ENCODE measurements at regions not wholly inside any gene's neighbourhood (a gene's known extent, or its start where the extent isn't known, plus 50 kb on each side); places are given as distances from the start of the nearest gene placed in this dataset.
"Not testable (repeated sequence)": the region's sequence is repeated elsewhere in the genome, so short reads cannot be mapped to it uniquely, and the experiment has no call there.

DNA sequence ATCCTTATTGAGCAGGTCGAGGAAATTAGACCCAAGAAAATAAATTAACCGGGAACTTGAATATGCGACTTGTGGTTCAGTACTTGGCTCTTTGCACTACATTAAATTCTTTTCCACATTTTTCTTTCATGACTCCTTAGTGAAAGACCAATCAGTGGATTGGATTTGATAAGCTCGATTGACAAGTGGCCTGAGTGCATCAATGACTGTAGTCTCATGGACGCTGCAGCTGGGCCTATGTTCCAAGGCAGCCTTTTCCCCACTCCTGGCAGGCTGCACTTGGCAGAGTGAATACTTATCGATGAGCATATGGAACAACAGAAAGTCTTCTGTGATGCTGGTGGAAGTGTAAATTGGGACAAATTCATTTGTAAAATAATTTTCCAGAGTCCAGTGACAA lies 210.8 kb upstream of the EXOC2 start:
- no peak for DNase-seq (ENCODE audit: low read depth in 2 of 2)

DNA sequence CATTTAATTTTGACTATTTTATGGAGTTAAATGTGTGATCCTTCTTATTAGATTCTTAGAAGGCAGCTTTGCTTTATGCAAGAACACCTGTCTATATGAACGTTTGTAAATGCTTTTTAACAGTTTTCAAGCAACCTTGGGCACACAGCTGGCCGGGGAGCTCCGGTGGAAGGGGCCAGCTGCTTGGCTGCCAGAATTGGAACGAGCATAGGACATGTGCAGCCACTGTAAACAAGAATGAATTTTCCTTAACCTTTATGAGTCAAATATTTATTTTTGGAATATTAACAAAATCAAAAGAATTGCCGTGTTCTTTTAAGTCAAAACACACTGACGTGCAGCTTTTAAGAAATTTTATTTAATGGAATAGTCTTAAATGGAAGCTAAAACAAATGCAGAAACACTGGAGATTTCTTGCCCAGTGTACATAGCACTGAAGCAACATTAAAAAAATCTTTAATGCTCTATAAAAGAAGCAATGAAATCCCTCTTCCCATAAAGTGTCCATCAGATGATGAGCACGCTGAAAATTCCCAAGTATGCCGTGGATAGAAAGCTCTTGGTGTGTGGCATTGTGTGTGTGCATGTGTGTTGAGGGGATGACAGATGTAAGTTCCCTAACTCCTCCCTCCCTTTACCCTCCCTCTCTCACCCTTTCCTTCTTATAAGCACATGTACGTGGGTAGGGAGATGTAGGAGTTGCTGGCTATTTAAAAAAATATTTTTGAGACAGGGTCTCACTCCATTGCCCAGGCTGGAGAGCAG lies 208.9 kb upstream of the EXOC2 start:
- no peak for DNase-seq (ENCODE audit: low read depth in 2 of 2)

DNA sequence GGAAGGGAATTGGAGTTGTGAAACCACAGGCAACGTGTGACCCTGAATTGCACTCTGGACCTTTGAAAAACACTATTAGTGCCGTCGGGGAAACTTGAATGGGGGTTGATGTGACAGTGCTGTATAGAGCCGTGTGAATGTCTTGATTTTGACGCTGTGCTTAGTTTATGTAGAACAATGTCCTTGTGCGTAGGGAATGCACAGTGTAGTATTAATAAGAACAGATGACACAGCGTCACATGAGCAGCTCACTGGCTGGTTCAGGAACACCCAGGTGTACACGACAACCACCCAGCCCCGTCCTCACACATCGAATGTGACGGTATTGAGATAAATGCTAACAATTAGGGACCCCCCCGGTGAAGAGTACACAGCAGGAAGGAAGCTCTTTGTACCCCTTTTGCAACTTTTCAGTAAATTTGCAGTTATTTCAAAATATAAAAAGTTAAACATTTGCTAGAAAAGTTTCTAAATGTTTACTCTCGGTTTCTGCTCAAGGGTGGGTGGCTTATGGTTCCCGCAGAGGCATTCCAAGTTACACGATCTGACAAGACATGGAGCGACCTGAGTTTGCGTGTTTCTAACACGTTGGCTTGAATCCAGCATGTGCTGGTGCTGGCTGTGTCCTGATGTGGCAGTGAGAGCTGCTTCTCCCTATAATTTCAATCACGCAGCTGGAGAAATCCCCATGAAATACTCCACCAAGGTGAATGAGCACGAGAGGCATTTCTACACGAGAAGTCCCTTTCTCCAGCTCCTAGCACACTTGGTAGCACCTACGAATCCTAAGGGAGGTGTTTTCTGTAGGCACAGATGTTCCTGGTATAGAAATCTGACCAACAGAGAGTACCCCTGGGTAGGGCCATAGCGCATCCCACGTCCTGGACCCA lies 208.0 kb upstream of the EXOC2 start:
- no peak for DNase-seq (ENCODE audit: low read depth in 2 of 2)

DNA sequence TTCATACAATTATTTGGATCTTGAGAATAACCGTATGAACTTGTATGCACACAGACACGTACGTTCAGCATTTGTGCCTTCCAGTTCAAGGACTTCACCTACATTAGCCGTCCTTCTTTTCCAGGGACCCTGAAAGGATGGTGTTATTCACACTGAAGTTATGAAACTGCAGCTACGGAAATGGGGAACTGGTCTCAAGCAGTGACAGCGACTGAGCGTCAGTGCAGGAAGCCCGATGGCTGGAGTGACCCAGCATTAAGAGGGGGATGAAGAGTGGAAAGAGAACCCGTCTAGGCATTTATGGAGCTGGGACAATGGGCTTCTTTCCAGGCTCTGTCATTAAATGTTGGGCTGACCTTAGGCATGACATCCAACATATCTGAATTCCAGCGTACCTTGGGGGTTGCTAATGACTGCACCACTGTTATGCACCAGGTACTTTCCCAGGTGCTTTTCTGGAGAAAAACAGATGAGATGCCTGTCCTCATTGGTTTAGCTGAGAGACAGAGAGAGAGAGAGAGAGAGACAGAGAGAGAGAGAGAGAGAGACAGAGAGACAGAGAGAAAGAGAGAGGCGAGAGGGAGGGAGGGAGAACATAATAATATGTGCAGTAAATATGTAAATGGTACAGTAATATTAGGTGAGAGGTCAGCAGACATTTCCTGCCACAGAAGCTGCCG lies 204.7 kb upstream of the EXOC2 start:
- DNase-seq (ENCODE audit: low read depth in 2 of 2), result no peak

DNA sequence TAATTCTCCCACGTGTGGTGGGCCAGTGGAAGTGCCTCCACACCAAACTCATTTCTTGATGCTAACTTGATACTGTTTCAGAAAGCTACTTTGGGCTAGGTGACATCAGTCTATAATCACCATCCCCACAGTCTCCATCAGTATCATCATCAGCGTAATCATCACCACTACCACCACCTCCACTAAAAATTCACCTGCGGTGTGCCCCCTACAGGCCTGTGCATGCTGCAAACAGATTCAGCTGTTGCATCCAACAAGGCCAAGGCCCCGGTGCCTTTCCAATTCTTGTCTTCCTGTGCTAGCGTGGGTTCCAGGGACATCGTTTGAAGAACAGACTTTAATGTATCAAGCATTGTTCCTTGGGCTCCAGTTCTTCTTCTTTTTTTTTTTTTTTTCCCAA lies 201.3 kb upstream of the EXOC2 start:
- DNase-seq (ENCODE audit: low read depth in 2 of 2), result no peak

DNA sequence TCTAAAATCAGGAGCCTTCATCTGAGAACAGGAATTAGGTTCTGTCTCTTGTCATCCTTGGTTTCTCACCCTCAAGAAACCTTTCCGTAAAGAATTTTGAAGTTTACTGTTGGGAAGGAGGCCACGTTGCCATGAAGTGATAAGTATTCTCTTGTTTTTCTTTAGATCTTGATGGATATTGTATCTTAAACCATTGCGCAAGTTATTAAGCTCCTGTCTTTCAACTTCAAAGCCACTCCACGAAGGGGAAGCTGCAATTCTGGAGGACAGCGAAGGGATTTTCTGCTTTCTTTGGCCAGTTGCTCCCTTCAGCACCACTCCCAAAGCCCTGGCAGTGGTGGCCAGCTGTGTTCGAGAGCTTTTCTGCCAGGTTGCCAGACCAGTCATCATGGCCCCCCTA lies 198.1 kb upstream of the EXOC2 start:
- DNase-seq (ENCODE audit: low read depth in 2 of 2), result no peak

DNA sequence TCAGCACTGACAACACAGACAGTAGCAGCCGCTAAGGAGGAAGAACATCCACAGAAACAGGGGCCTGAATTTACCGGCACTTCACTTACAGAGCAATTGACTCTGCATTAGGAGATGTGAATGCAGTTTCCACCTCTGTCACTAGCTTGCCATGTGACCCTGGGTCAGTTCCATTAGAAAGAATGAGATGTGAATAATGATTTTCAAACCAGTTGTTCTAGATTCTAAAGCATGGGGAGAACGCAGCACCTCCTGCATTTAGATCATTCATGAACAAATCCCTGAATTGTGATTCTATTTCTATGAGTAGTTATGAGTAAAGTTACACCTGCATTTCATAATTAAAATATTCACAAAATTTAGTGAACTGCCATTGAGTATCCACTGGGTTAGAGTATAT lies 197.3 kb upstream of the EXOC2 start:
- no peak for DNase-seq (ENCODE audit: low read depth in 2 of 2)

DNA sequence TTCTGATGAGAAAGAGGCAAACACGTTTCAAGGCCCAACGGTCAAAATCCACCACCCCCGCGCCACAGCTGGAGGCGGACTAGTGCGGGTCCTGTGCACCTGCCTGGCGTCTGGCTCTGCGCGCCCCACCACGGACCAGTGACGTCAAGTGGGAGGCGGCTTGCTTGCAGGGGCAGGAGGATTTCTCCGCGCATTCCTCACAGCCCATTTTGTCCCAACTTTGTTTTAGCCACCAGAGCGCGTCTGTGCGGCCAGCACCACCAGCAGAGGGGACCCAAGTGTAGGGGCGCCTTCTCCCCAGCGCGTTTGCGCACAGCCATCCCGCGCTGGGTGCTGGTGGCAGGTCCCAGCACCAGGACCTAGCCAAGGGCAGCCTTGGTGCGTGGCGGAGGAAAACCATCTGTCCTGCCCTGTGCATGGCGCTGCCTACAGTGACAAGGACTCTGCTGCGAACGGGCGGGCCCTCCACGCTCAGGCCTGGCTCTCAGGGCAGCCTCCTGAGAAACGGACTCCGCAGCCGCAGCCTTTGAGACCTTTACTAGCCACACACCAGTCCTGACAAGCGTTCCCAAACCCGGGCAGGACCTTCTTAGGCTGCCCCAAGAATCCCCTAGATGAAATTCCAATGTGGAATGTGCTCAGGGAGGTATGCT lies 194.8 kb upstream of the EXOC2 start:
- no peak for DNase-seq (ENCODE audit: low read depth in 2 of 2)

DNA sequence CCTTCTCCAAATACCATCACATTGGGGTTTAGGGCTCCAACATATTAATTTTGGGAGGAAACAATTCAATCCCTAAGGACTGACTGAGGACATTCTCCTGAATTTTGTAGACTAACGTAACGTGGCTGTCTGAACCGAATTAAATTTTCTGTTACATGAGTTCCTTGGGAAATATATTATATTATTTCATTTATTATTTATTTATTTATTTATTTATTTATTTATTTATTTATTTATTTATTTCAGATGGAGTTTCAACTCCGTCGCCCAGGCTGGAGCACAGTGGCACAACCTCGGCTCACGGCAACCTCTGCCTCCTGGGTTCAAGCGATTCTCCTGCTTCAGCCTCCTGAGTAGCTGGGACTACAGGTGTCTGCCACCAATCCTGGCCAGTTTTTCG lies 193.2 kb upstream of the EXOC2 start:
- DNase-seq (ENCODE audit: low read depth in 2 of 2), result not testable (repeated sequence)

DNA sequence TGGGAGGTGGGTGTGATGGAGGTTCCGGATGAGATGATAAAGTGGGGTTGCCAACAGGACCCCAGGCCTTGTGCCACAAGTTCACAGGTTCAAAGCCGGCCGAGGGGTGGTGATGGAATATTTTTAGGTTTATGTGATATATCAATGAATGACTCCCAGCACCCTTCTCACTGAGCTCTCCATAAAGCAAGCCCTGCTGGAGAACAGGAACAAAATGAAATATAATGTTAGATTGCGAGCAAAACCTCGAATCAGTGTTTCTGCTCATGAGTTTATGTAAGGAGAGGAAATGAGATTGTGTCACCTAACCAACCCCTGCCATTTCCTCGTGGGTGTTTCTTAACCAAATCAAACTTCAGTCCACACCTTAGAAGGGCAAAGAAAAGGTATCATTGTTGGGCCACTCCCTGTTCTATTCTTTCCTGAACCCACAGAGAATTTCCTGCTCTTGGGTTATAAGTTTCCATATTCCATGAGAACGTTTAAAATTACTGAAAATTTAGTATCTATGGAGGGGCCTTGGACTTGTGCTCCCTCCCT lies 192.2 kb upstream of the EXOC2 start:
- no peak for DNase-seq (ENCODE audit: low read depth in 2 of 2)

DNA sequence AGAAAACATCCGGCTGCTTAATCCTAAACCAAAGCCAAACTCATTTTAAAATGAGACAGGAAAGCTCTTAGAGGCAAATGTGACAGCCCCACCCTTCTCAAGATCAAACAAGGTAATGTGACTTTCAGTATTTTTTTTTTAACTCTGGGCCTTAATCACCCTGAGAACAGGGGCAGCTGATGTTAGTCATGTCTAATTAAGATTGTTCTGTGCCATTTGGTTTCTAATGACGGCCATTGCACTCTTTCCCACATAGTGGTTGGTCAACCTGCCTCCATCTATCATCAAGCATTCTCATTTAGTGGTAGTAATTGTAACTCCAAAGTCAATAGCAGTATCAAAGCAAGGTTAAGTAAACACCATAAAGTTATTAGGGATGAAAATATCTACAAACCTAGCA lies 191.6 kb upstream of the EXOC2 start:
- DNase-seq (ENCODE audit: low read depth in 2 of 2), result no peak

DNA sequence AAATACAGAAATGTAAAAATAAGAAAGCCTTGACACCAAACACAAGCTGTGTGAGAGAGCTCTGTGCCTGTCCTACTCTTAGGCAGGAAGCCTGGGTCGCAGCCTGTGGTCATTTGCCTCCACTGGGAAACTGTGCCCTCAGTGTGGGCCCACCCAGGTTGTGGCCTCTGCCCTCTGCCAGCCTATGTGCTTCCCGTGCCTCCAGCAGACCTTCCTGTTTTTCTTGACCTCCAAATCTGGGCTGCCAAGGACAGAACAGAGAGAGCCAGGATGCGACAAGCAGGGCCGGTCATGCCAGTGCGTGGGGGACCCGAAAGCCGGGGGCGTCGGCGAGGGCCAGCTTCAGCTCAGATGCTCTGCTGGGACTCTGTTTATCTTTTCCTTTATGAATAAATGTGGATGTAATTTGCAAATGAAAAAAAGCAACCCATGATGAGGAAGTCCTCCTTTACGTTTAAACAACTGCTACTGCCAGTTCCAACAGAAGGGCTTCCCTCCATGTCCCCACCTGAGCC lies 189.2 kb upstream of the EXOC2 start:
- DNase-seq (ENCODE audit: low read depth in 2 of 2), result no peak

DNA sequence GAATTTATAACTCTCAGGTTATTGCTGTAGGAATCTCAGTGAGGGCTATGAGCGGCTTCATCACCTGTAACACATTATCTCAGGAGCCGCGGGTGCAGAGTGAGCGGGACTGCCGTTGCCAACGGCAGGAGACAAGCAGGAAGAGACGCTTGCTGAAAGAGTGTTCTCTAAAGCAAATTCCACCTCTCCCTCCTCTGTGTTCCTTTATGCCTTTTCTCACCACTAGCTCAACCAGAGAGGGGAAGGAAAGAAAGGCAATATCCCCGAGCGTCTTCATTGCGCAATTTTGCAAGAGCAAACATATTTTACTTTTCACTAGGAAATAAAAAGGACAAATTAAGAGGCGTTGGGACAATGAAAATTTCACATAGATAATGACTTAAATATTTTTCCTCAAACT lies 185.2 kb upstream of the EXOC2 start:
- no peak for DNase-seq (ENCODE audit: low read depth in 2 of 2)

DNA sequence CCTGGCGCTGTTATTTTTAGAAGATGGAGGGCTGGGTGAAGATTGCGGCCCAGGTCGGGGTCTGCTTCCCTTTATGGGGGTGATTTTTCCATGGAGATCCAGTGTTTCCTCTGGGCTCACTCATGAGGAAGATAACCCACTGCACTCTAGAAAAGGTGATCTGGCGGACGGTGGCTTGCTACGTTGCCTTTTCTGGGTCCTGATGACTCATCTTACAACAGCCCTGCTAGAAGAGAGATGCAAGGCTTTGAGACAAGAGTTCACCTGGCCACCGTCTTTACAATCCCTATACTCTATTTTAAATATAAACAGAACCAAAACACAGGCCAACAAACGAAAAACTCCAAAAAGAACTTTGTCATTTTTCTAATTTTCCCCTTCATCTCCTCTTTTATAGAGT lies 182.1 kb upstream of the EXOC2 start:
- DNase-seq (ENCODE audit: low read depth in 2 of 2), result no peak

DNA sequence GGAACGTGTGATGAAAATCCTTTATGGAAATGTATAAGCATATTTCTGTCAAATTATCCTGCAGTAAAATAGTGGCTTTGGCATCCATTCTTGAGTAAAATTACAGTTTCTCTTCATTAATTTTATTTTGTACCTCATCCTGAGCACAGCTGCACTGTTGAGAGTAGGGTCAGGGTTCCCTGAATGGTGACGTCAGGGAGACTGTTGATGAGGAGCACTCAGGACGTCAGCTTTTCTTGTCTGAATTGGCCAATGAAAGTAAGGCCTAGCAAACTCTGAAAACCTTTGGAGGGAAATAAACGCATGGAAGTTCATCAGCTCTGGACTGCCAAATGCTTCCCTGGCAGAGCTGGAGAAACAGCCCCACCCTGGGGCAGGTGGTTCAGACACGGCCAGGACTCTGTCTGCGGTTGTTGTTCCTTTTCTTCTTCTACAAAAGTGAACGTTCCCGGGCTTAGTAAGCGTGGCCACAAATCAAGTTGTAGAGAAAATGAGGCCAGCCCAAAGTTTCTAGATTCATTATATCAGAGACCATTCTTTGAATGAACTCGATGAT lies 179.7 kb upstream of the EXOC2 start:
- no peak for DNase-seq (ENCODE audit: low read depth in 2 of 2)

DNA sequence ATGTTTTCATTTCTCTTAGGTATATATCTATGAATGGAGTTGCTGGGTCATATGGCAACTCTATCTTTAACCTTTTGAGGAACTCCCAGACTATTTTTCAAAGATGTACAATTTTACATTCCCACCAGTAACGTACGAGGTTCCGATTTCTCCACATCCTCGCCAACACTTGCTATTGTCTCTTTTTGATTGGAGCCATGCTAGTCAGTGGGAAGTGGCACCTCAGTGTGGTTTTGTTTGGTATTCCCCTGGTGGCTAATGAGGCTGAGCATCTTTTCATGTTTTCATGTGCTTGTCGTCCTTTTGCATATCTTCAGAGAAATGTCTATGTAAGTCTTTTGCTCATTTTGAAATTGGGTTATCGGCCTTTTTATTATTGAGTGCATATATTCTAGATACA lies 178.6 kb upstream of the EXOC2 start:
- DNase-seq (ENCODE audit: low read depth in 2 of 2), result no peak

DNA sequence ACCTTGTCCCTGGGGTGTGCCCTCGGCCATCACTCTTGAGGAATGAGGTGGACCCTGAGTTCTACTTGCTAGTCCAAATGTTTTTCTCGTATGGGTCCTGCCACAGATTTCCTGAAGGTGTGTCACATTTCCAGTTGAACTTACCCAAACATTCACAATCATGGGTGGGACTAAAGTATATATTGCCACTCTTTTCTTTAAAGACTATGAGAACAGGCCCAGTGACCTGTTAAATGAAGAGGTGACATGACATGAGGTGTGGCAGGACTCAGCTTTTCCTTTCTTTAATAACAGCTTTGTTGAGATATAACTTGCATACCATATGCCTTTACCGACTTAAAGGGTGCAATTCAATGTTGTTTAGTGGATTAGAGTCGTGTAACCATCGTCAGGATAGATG lies 177.2 kb upstream of the EXOC2 start:
- DNase-seq (ENCODE audit: low read depth in 2 of 2), result no peak

DNA sequence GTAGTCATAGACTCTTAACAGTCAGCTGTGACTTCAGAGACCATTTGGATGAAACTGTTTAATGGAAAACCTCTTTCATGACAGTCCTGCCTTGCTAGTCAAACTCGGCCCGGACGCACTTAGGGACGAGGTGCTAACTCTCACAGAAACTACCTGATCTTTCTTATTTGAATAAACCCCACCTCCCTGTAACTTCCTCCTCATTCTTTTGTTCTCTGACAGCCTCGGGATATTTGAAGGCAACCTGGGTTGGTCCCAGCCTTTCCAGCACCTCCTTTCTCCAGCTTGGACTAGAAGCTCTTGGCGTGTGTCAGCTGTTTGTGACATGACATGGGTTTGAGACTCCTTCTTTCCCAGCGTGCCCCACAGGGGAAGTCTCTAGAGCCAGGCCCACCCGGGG lies 175.3 kb upstream of the EXOC2 start:
- no peak for DNase-seq (ENCODE audit: low read depth in 2 of 2)

DNA sequence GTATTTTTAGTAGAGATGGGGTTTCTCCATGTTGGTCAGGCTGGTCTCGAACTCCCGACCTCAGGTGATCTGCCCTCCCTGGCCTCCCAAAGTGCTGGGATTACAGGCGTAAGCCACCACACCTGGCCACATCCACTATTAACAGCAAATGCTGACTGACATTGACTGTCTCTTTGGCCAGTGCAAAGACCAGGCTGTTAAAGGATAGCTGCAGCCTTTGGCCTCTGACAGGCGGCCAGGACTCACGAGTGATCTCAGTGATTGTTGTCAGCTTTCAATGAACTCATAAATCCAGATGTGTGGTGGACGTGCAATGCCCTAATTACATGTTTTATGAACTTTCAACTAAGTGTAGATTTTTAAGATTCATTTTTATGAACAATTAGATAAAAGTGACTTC lies 174.4 kb upstream of the EXOC2 start:
- DNase-seq (ENCODE audit: low read depth in 2 of 2), result no peak

DNA sequence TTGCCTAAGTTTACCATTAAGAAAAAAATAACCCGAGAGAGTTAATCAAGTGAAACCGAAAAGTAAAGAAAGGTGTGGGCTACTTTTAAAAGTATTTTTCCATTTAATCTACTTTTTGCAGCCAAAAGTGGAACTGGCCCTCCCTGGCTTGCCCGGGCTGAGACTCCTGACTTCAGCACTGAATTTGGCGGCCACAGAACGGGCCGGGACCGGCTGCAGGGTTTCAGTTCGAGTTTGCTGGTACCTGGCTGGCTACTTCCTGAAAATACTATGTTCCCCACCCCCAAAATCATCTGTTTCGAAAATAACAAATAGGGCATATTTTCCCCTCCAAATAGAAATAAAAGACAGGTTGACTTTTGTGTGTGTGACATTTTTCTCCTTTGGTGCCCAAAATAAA lies 173.4 kb upstream of the EXOC2 start:
- no peak for DNase-seq (ENCODE audit: low read depth in 2 of 2)

DNA sequence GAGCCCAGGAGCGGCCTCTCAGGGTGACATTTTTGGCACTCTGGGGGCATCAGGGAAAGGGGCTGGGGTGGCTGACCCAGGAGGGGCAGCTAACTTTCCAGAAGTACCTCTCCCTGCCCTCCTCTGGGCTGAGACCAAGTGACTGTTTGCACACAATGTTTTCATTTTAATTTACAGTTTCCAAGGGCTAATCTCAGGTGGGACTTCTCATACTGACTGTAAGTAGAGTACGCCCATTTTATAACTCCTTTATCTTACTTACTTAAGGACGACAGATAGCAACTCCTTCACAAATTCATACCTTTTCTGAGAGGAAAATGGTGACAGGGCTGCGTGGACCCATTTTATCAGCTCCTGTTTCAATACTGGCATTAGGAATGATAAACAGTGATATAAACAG lies 172.9 kb upstream of the EXOC2 start:
- no peak for DNase-seq (ENCODE audit: low read depth in 2 of 2)

Measured in stimulated activated CD8-positive, alpha-beta memory T cell treated with anti-CD3 and anti-CD28 coated beads, Interleukin-7, amount 100 ng/mL, for 4 hours (primary cell).